A673 (cell line): ENCODE measurements at regions not wholly inside any gene's neighbourhood (a gene's known extent, or its start where the extent isn't known, plus 50 kb on each side); places are given as distances from the start of the nearest gene placed in this dataset.
"Not testable (repeated sequence)": the region's sequence is repeated elsewhere in the genome, so short reads cannot be mapped to it uniquely, and the experiment has no call there.

ENCODE experiments used
- CTCF ChIP-seq: fragments of 300-800, 200-600 bp; sonication (generic); conservative IDR thresholded peaks from 2 replicates; pipeline ENCODE4 v1.5.1; 2017; ENCODE audit warnings: low read depth, mild to moderate bottlenecking, antibody characterized with exemption, low read length, moderate library complexity, mixed read lengths
- EZH2 ChIP-seq: fragments of 200-600 bp; sonication (generic); IDR thresholded peaks from 2 replicates; pipeline ENCODE4 v1.6.1; 2017; ENCODE audit warnings: borderline replicate concordance, low read depth, mild to moderate bottlenecking, mixed read lengths, antibody characterized with exemption, low read length; ENCODE audit not compliant: poor library complexity, severe bottlenecking

- TF ChIP-seq CTCF, EZH2: not testable (repeated sequence)
These were observed 67.4 kb upstream of the KIF2A start for GRCh38 chr5:62238584-62238983.
